Activated CD4-positive, alpha-beta T cell treated with anti-CD3 and anti-CD28 coated beads, Interleukin-2, amount 10 ng/mL, durations not matched to agents 7 days and 5 days (primary cell): ENCODE measurements at regions not wholly inside any gene's neighbourhood (a gene's known extent, or its start where the extent isn't known, plus 50 kb on each side); places are given as distances from the start of the nearest gene placed in this dataset.

ENCODE experiments used
- CTCF ChIA-PET: fragments of 350-600 bp; sonication (Branson Sonifier 250); formaldehyde crosslinking; loops from one replicate; lab custom pipeline; 2021; ENCODE audit warnings: antibody characterized with exemption; lab: Charles Lee
- POLR2A ChIA-PET: fragments of 350-600 bp; sonication (Branson Sonifier 250); formaldehyde crosslinking; loops from one replicate; lab custom pipeline; 2021; ENCODE audit warnings: antibody characterized with exemption; lab: Charles Lee
- DNase-seq: peaks from one replicate; pipeline ENCODE4 v3.0.0-alpha.2; 2020
- H3K27ac Mint-ChIP-seq: one replicate; pipeline ENCODE4 v1.8.0; 2021; ENCODE audit warnings: mild to moderate bottlenecking, moderate library complexity, mixed read lengths
- H3K27me3 Mint-ChIP-seq: one replicate; pipeline ENCODE4 v1.8.0; 2021; ENCODE audit warnings: mixed read lengths
- H3K36me3 Mint-ChIP-seq: one replicate; pipeline ENCODE4 v1.8.0; 2021; ENCODE audit warnings: low read depth, mixed read lengths
- H3K4me1 Mint-ChIP-seq: one replicate; pipeline ENCODE4 v1.8.0; 2021; ENCODE audit warnings: mixed read lengths
- H3K4me3 Mint-ChIP-seq: one replicate; pipeline ENCODE4 v1.8.0; 2021; ENCODE audit warnings: mild to moderate bottlenecking, moderate library complexity, mixed read lengths
- H3K9me3 Mint-ChIP-seq: one replicate; pipeline ENCODE4 v1.8.0; 2021; ENCODE audit warnings: mixed read lengths

DNA sequence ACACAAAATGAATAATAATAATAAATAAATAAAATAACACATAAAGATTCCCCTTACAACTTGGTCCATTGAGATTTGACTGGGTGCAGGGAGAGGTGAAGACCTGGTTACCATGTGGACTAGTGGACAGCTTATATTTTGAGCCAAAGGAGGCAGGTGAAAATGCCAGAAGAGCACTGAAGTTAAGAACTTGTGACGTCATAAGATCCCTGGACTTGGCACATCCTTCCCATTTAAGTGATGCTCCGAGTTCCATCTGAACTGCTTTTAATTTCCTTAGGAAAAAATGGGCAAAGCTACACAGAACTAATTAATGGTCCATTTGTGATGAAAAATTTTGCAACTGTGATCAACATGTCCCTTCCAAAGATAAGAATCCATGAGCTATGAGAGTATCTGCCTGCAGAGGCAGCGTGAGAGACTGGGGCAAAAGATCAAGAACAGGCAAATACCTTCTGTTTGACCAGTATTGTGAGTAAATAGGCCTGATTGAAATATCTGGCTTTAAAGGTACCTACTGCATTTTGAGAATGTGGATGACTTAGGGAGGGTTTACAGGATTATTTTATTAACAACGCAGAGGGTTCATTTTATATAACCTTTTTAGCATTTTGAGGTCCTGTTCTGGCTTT is 101.2 kb upstream of the POT1 start:
- no peak overlapping the region for H3K27ac Mint-ChIP-seq
- H3K4me1 Mint-ChIP-seq: no peaks in the 10 kb centered on the region
- no peak for DNase-seq
- CTCF ChIA-PET: no interaction called here
- H3K36me3 Mint-ChIP-seq: no peaks in the 10 kb centered on the region
- POLR2A ChIA-PET: no interaction called here
- H3K27me3 Mint-ChIP-seq: no peaks in the 10 kb centered on the region
- no peaks in the 10 kb centered on the region for H3K9me3 Mint-ChIP-seq
- no peak overlapping the region for H3K4me3 Mint-ChIP-seq

DNA sequence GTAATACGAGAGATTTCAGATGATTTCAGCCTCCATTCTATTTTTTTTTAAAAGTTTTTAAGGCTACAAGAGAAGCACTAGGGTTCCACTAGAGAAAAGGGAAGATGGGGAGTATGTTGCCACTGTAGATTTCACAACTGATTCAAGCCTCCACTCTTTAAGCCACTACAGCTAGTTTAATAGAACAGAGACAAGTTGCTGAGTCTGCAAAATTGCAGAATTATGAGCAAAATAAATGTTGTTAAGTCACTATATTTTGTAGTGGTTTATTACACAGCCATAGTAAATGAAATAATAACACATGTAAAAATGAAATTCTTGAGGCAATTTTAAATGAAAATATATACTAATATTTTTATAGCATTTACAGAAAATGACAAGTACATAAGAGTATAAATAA is 96.0 kb upstream of the POT1 start:
- Mint-ChIP-seq H3K36me3 (no peaks in the 10 kb centered on the region), H3K27me3 (no peaks in the 10 kb centered on the region), H3K9me3 (no peaks in the 10 kb centered on the region), H3K27ac (no peak overlapping the region), H3K4me3 (no peak overlapping the region), H3K4me1 (no peaks in the 10 kb centered on the region)
- CTCF ChIA-PET: no interaction called here
- POLR2A ChIA-PET: no interaction called here
- no peak for DNase-seq

- Mint-ChIP-seq H3K9me3 (no peaks in the 10 kb centered on the region), H3K4me1 (no peaks in the 10 kb centered on the region), H3K27ac (no peak overlapping the region), H3K27me3 (no peaks in the 10 kb centered on the region), H3K36me3 (no peaks in the 10 kb centered on the region), H3K4me3 (no peak overlapping the region)
- ChIA-PET POLR2A (no interaction called here), CTCF (no interaction called here)
- no peak for DNase-seq
Measured at GRCh38 chr7:125020801-125021200, 91.2 kb upstream of the POT1 start.

- H3K27ac Mint-ChIP-seq: no peak overlapping the region
- ChIA-PET CTCF (no interaction called here), POLR2A (no interaction called here)
- H3K4me1 Mint-ChIP-seq: no peaks in the 10 kb centered on the region
- H3K4me3 Mint-ChIP-seq: no peak overlapping the region
- DNase-seq: no peak
- H3K9me3 Mint-ChIP-seq: no peaks in the 10 kb centered on the region
- no peaks in the 10 kb centered on the region for H3K27me3 Mint-ChIP-seq
- no peaks in the 10 kb centered on the region for H3K36me3 Mint-ChIP-seq
Measured at GRCh38 chr7:125010540-125010939, 80.9 kb upstream of the POT1 start.

- ChIA-PET POLR2A (no interaction called here), CTCF (interaction anchor here (0.6 kb wide), 1 partner anchor 199 kb away, joined by 3 read pairs; no protein-coding TSS in a partner anchor)
- H3K27me3 Mint-ChIP-seq: no peaks in the 10 kb centered on the region
- no peak overlapping the region for H3K27ac Mint-ChIP-seq
- no peaks in the 10 kb centered on the region for H3K36me3 Mint-ChIP-seq
- H3K9me3 Mint-ChIP-seq: no peaks in the 10 kb centered on the region
- H3K4me1 Mint-ChIP-seq: no peaks in the 10 kb centered on the region
- no peak for DNase-seq
- H3K4me3 Mint-ChIP-seq: no peak overlapping the region
Measured at GRCh38 chr7:124996778-124997177, 67.2 kb upstream of the POT1 start.

DNA sequence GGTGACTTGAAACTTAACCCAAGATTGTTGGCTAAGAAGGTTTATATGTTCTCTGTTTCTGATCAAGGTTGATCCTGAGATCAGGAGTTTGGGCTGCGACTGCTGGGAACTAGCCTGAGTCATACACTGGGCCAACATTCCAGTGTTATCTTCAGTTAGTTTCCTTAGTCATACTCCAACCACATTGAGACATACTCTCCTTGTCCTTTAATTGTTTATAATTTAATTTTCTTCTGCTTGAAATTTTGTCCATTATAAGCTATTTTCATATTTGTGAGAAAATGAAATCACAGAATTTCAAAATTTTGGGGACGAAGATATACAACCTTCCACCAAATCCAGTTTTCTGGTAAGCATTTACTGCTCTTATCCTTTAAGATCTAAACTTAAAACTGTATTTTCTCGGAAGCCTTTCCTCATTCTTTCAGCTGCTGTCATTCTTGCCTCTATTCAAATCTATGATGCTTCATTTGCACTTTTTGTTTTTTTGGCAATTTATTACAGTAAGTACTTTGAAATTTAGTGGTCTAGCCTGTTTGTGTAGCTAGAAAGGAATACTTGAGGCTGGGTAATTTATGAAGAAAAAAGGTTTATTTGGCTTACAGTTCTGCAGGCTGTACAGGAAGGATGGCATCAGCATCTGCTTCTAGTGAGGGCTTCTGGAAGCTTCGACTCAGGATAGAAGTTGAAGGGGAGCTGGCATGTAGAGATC is 63.4 kb upstream of the POT1 start:
- Mint-ChIP-seq H3K27ac (no peak overlapping the region), H3K9me3 (no peaks in the 10 kb centered on the region), H3K36me3 (no peaks in the 10 kb centered on the region), H3K27me3 (no peaks in the 10 kb centered on the region), H3K4me1 (no peaks in the 10 kb centered on the region), H3K4me3 (no peak overlapping the region)
- POLR2A ChIA-PET: no interaction called here
- CTCF ChIA-PET: no interaction called here
- DNase-seq: no peak

DNA sequence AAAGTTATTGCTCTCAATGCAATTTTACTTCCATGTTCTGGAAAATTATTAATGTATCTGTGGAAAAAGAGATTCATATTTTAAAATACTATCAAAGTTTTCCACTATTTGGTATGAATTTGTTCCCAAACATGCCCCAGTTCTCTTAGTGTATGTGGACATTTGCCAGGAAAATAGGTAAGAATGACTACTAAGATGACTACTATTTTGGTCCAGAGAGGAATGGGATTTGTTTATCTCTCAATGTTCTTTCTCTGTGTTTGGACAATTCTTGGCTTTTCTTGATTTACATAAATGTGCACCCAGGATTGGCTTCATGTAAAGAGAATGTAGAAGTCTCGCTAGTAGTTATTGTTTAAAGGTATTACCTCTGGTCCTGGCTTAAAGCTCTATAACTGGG is 60.3 kb upstream of the POT1 start:
- DNase-seq: no peak
- Mint-ChIP-seq H3K9me3 (no peaks in the 10 kb centered on the region), H3K4me3 (no peak overlapping the region), H3K27ac (no peak overlapping the region), H3K27me3 (no peaks in the 10 kb centered on the region), H3K36me3 (no peaks in the 10 kb centered on the region), H3K4me1 (no peaks in the 10 kb centered on the region)
- POLR2A ChIA-PET: no interaction called here
- CTCF ChIA-PET: no interaction called here
